ENCODE measurements at regions not wholly inside any gene's neighbourhood (a gene's known extent, or its start where the extent isn't known, plus 50 kb on each side); places are given as distances from the start of the nearest gene placed in this dataset.

GRCh38 chr3:161913786-161914389 is 417.3 kb downstream of the OTOL1 start:
- H3K27me3 ChIP-seq (ENCODE audit: insufficient read depth, low read length), result no peaks in the 10 kb centered on the region
- no peak overlapping the region for H3K9ac ChIP-seq (ENCODE audit: low read length)
- TF ChIP-seq, protein P1, sequence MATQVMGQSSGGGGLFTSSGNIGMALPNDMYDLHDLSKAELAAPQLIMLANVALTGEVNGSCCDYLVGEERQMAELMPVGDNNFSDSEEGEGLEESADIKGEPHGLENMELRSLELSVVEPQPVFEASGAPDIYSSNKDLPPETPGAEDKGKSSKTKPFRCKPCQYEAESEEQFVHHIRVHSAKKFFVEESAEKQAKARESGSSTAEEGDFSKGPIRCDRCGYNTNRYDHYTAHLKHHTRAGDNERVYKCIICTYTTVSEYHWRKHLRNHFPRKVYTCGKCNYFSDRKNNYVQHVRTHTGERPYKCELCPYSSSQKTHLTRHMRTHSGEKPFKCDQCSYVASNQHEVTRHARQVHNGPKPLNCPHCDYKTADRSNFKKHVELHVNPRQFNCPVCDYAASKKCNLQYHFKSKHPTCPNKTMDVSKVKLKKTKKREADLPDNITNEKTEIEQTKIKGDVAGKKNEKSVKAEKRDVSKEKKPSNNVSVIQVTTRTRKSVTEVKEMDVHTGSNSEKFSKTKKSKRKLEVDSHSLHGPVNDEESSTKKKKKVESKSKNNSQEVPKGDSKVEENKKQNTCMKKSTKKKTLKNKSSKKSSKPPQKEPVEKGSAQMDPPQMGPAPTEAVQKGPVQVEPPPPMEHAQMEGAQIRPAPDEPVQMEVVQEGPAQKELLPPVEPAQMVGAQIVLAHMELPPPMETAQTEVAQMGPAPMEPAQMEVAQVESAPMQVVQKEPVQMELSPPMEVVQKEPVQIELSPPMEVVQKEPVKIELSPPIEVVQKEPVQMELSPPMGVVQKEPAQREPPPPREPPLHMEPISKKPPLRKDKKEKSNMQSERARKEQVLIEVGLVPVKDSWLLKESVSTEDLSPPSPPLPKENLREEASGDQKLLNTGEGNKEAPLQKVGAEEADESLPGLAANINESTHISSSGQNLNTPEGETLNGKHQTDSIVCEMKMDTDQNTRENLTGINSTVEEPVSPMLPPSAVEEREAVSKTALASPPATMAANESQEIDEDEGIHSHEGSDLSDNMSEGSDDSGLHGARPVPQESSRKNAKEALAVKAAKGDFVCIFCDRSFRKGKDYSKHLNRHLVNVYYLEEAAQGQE (IDR thresholded peaks at IDR 0.05; ENCODE audit: low read depth), result no peak
- TF ChIP-seq SRF (IDR thresholded peaks at IDR 0.05; ENCODE audit: low read depth) (no peak), FOSL1 (IDR thresholded peaks at IDR 0.05; ENCODE audit: low read depth) (no peak), TCF7L2 (IDR thresholded peaks at IDR 0.05; ENCODE audit: borderline replicate concordance, extremely low read depth, insufficient read depth, insufficient read length) (no peak), SP1 (IDR thresholded peaks at IDR 0.05; ENCODE audit: low read depth) (no peak), SIN3A (IDR thresholded peaks at IDR 0.05; ENCODE audit: low read depth) (no peak), POLR2A (IDR thresholded peaks at IDR 0.05; ENCODE audit: borderline replicate concordance, extremely low read depth, insufficient read depth, insufficient read length) (no peak), ZFX (IDR thresholded peaks at IDR 0.05) (no peak)
- H3K4me3 ChIP-seq (replicated peaks in 1 of 2; ENCODE audit: low read depth in 1 of 2, low read length in 2 of 2), result no peak overlapping the region
- ChIA-PET POLR2A (no interaction called here), CTCF (interaction anchor here (0.8 kb wide), 1 partner anchor 12 kb away, joined by 3 read pairs; no protein-coding TSS in a partner anchor), RAD21 (ENCODE audit: low non-redundant PET in 1 of 2, low total read pairs in 2 of 2, uncharacterized antibody in 2 of 2, unreplicated experiment in 2 of 2) (no interaction called here)
- H2AFZ ChIP-seq (ENCODE audit: low read depth, low read length, poor library complexity, severe bottlenecking), result no peak overlapping the region
- no peak overlapping the region for H3K27ac ChIP-seq (ENCODE audit: low read depth, low read length)
- H3K4me2 ChIP-seq (ENCODE audit: low read length), result no peak overlapping the region; the same call in 1 of the 2 replicates
- H3K36me3 ChIP-seq (ENCODE audit: control insufficient read depth in 1 of 2, insufficient read depth in 2 of 2, low read length in 2 of 2), result no peaks in the 10 kb centered on the region
- ATAC-seq, result no peak
- peaks cover 0 to 5% of the 10 kb centered on the region in 2 experiments; a peak in 1 of 4 replicates for H3K4me1 ChIP-seq (ENCODE audit: control insufficient read depth in 1 of 2, insufficient read depth in 2 of 2, low read length in 2 of 2)
- H3K9me3 ChIP-seq (ENCODE audit: control insufficient read depth in 1 of 2, insufficient read depth in 1 of 2, low read depth in 1 of 2, low read length in 2 of 2), result no peaks in the 10 kb centered on the region
- H3K79me2 ChIP-seq (ENCODE audit: insufficient read depth, low read length), result no peaks in the 10 kb centered on the region
- DNase-seq (ENCODE audit: low read depth, low spot score), result no peak
- no peaks in the 10 kb centered on the region for H3K9me2 ChIP-seq (ENCODE audit: insufficient read depth)
- BruUV-seq (replicated peaks), result no TSS peak
- H4K20me1 ChIP-seq (ENCODE audit: insufficient read depth), result no peaks in the 10 kb centered on the region
- intact Hi-C loops (cut with micrococcal nuclease), result no loop called here

All from HCT116 (cell line).